ENCODE measurements at regions not wholly inside any gene's neighbourhood (a gene's known extent, or its start where the extent isn't known, plus 50 kb on each side); places are given as distances from the start of the nearest gene placed in this dataset.

GRCh38 chr15:56523521-56523920 is 58.6 kb upstream of the MNS1 start:
- H3K9me3 ChIP-seq: no peaks in the 10 kb centered on the region
- 10% methylated on average over 2 of the region's 2 CpGs for WGBS (ENCODE audit: low lambda C conversion rate)
- H3K27me3 ChIP-seq (ENCODE audit: insufficient read depth): no peaks in the 10 kb centered on the region
- H2AFZ ChIP-seq (ENCODE audit: low read depth): no peak overlapping the region; the same call in 1 of the 2 replicates
- H3K9ac ChIP-seq: no peak overlapping the region
- H3K4me2 ChIP-seq: no peak overlapping the region
- no peak overlapping the region for H3K27ac ChIP-seq (ENCODE audit: low read depth in 2 of 2, low read length in 1 of 2)
- DNase-seq: no peak
- H3K4me3 ChIP-seq (ENCODE audit: low read depth in 2 of 2, low read length in 1 of 2): no peak overlapping the region
- ChIA-PET POLR2A (no interaction called here), CTCF (no interaction called here)
- TF ChIP-seq SIN3A (IDR thresholded peaks at IDR 0.05; ENCODE audit: borderline replicate concordance, low read depth, low read length) (no peak), MXI1 (IDR thresholded peaks at IDR 0.05; ENCODE audit: low read depth, low read length) (no peak)
- no peaks in the 10 kb centered on the region for H3K4me1 ChIP-seq (ENCODE audit: control insufficient read depth in 1 of 2, insufficient read depth in 2 of 2, low read depth in 1 of 2, low read length in 1 of 2)
- no peaks in the 10 kb centered on the region for H3K9me2 ChIP-seq
- H4K20me1 ChIP-seq (ENCODE audit: insufficient read depth): no peaks in the 10 kb centered on the region
- H3K79me2 ChIP-seq (ENCODE audit: insufficient read depth): no peaks in the 10 kb centered on the region
- no peaks in the 10 kb centered on the region for H3F3A ChIP-seq (replicated peaks; ENCODE audit: insufficient read depth)
- H3K36me3 ChIP-seq (replicated peaks in 1 of 2; ENCODE audit: control insufficient read depth in 1 of 2, insufficient read depth in 2 of 2, low read length in 1 of 2): no peaks in the 10 kb centered on the region

- TF ChIP-seq TEAD4 (IDR thresholded peaks at IDR 0.05; ENCODE audit: borderline replicate concordance, insufficient read depth): no peak
- no peak for TF ChIP-seq REST (IDR thresholded peaks at IDR 0.05; ENCODE audit: low read depth, low read length)
- no peak for TF ChIP-seq TCF12 (IDR thresholded peaks at IDR 0.05)
- TF ChIP-seq PBX3 (IDR thresholded peaks at IDR 0.05): no peak
- TF ChIP-seq GABPA (IDR thresholded peaks at IDR 0.05; ENCODE audit: low read depth): no peak
- TF ChIP-seq IRF3 (IDR thresholded peaks at IDR 0.05; ENCODE audit: low read depth, low read length): no peak
- no peak for TF ChIP-seq SIN3A (IDR thresholded peaks at IDR 0.05; ENCODE audit: borderline replicate concordance, low read depth, low read length)
- no peak for TF ChIP-seq POLR2AphosphoS5 (IDR thresholded peaks at IDR 0.05; ENCODE audit: low read depth, low read length)
- no peak for TF ChIP-seq NRF1 (IDR thresholded peaks at IDR 0.05; ENCODE audit: low read depth, low read length)
- no peak for TF ChIP-seq TAF1 (IDR thresholded peaks at IDR 0.05; ENCODE audit: borderline replicate concordance, low read depth, low read length)
- no peak for TF ChIP-seq ZBTB33 (IDR thresholded peaks at IDR 0.05; ENCODE audit: borderline replicate concordance, low read depth)
- TF ChIP-seq RXRA (IDR thresholded peaks at IDR 0.05; ENCODE audit: borderline replicate concordance, low read depth): no peak
- no peak for TF ChIP-seq RCOR1 (IDR thresholded peaks at IDR 0.05; ENCODE audit: low read length)
- TF ChIP-seq FOXM1 (IDR thresholded peaks at IDR 0.05; ENCODE audit: low read depth): no peak
- Histone ChIP-seq H3F3A (replicated peaks; ENCODE audit: insufficient read depth) (no peaks in the 10 kb centered on the region), H3K27ac (ENCODE audit: low read depth in 2 of 2, low read length in 1 of 2) (no peak overlapping the region), H3K27me3 (ENCODE audit: insufficient read depth) (no peaks in the 10 kb centered on the region), H2AFZ (ENCODE audit: low read depth) (no peak overlapping the region), H3K4me1 (ENCODE audit: control insufficient read depth in 1 of 2, insufficient read depth in 2 of 2, low read depth in 1 of 2, low read length in 1 of 2) (no peaks in the 10 kb centered on the region), H3K9ac (no peak overlapping the region), H3K4me2 (no peak overlapping the region), H3K36me3 (replicated peaks in 1 of 2; ENCODE audit: control insufficient read depth in 1 of 2, insufficient read depth in 2 of 2, low read length in 1 of 2) (no peaks in the 10 kb centered on the region), H3K9me3 (no peaks in the 10 kb centered on the region), H3K79me2 (ENCODE audit: insufficient read depth) (no peaks in the 10 kb centered on the region), H4K20me1 (ENCODE audit: insufficient read depth) (no peaks in the 10 kb centered on the region), H3K9me2 (no peaks in the 10 kb centered on the region), H3K4me3 (ENCODE audit: low read depth in 2 of 2, low read length in 1 of 2) (no peak overlapping the region)
- CTCF ChIA-PET: interaction anchor here (1.0 kb wide), 1 partner anchor 720 kb away, joined by 3 read pairs; no protein-coding TSS in a partner anchor
- POLR2A ChIA-PET: no interaction called here
- DNase-seq: no peak
Observed at GRCh38 chr15:56519000-56519399, 54.1 kb upstream of the MNS1 start.
